Mucosa of gallbladder (tissue), 1 donor: ENCODE measurements at regions not wholly inside any gene's neighbourhood (a gene's known extent, or its start where the extent isn't known, plus 50 kb on each side); places are given as distances from the start of the nearest gene placed in this dataset.
"Not testable (repeated sequence)": the region's sequence is repeated elsewhere in the genome, so short reads cannot be mapped to it uniquely, and the experiment has no call there.

ENCODE experiments used
- DNase-seq: peaks from one replicate; pipeline ENCODE4 v3.0.0-alpha.2; 2020; ENCODE audit warnings: low spot score
- donor health status: DM: no; HTN: no; CAD: no.

GRCh38 chr3:174336784-174337183, 522.4 kb upstream of the NAALADL2 start:
- no peak for DNase-seq

GRCh38 chr3:174337227-174337626, 521.9 kb upstream of the NAALADL2 start:
- no peak for DNase-seq

- no peak for DNase-seq
Measured at GRCh38 chr3:174340624-174341587, 518.2 kb upstream of the NAALADL2 start.

GRCh38 chr3:174342171-174342570, 517.0 kb upstream of the NAALADL2 start:
- no peak for DNase-seq

GRCh38 chr3:174342941-174343501, 516.1 kb upstream of the NAALADL2 start:
- no peak for DNase-seq

- no peak for DNase-seq
Measured at GRCh38 chr3:174346141-174346540, 513.0 kb upstream of the NAALADL2 start.

- no peak for DNase-seq
Measured at GRCh38 chr3:174346571-174346970, 512.6 kb upstream of the NAALADL2 start.

GRCh38 chr3:174347474-174348138, 511.5 kb upstream of the NAALADL2 start:
- DNase-seq, result no peak

- DNase-seq, result no peak
Measured at GRCh38 chr3:174352227-174352626, 506.9 kb upstream of the NAALADL2 start.

- no peak for DNase-seq
Measured at GRCh38 chr3:174355505-174355904, 503.6 kb upstream of the NAALADL2 start.

- no peak for DNase-seq
Measured at GRCh38 chr3:174356596-174356995, 502.5 kb upstream of the NAALADL2 start.

GRCh38 chr3:174358252-174358651, 500.9 kb upstream of the NAALADL2 start:
- no peak for DNase-seq

- no peak for DNase-seq
Measured at GRCh38 chr3:174362556-174362955, 496.6 kb upstream of the NAALADL2 start.

- DNase-seq, result no peak
Measured at GRCh38 chr3:174363256-174363655, 495.9 kb upstream of the NAALADL2 start.

- no peak for DNase-seq
Measured at GRCh38 chr3:174365796-174366195, 493.3 kb upstream of the NAALADL2 start.

- DNase-seq, result not testable (repeated sequence)
Measured at GRCh38 chr3:174366904-174367303, 492.2 kb upstream of the NAALADL2 start.

GRCh38 chr3:174376346-174376745, 482.8 kb upstream of the NAALADL2 start:
- DNase-seq, result no peak

- no peak for DNase-seq
Measured at GRCh38 chr3:174377096-174377495, 482.0 kb upstream of the NAALADL2 start.

GRCh38 chr3:174377684-174378083, 481.4 kb upstream of the NAALADL2 start:
- DNase-seq, result no peak

- no peak for DNase-seq
Measured at GRCh38 chr3:174382878-174383277, 476.3 kb upstream of the NAALADL2 start.

GRCh38 chr3:174387736-174388135, 471.4 kb upstream of the NAALADL2 start:
- DNase-seq, result no peak

- DNase-seq, result no peak
Measured at GRCh38 chr3:174397848-174398247, 461.3 kb upstream of the NAALADL2 start.

- no peak for DNase-seq
Measured at GRCh38 chr3:174398761-174399160, 460.4 kb upstream of the NAALADL2 start.
